Natural killer cell (primary cell): ENCODE measurements at regions not wholly inside any gene's neighbourhood (a gene's known extent, or its start where the extent isn't known, plus 50 kb on each side); places are given as distances from the start of the nearest gene placed in this dataset.

Experiments used
- ATAC-seq, 3 donors: fragments of 150-1000 bp in 2 of 3; fragments of 200-7000 bp in 1 of 3; cut with Tn5 transposase; 1 replicate in 1 of 3; 2 replicates in 2 of 3; pipeline ENCODE4 v1.10.0; 2021; ENCODE audit warnings: mild to moderate bottlenecking in 2 of 3, moderate library complexity in 2 of 3
- DNase-seq, 2 donors: peaks; one replicate each; pipeline versions ENCODE4 v3.0.0 to v3.0.0-alpha.2; 2013 to 2021; ENCODE audit warnings: mixed read lengths in 1 of 2
- H3K27ac ChIP-seq: one replicate; pipeline ENCODE4 v1.5.1; 2013; ENCODE audit warnings: mild to moderate bottlenecking, low read length
- H3K27me3 ChIP-seq: one replicate; pipeline ENCODE4 v1.6.1; 2013; ENCODE audit warnings: low read length; ENCODE audit not compliant: control insufficient read depth, insufficient read depth
- H3K36me3 ChIP-seq: one replicate; pipeline ENCODE4 v1.6.1; 2013; ENCODE audit warnings: low read length; ENCODE audit not compliant: control insufficient read depth, insufficient read depth
- H3K4me1 ChIP-seq: one replicate; pipeline ENCODE4 v1.6.1; 2013; ENCODE audit warnings: low read length; ENCODE audit not compliant: control insufficient read depth, insufficient read depth
- H3K4me3 ChIP-seq: one replicate; pipeline ENCODE4 v1.5.1; 2013; ENCODE audit warnings: low read length
- H3K9me3 ChIP-seq: one replicate; pipeline ENCODE4 v1.6.1; 2013; ENCODE audit warnings: low read length; ENCODE audit not compliant: control insufficient read depth, insufficient read depth
- H3K27ac Mint-ChIP-seq, 2 donors: one replicate each; pipeline ENCODE4 v1.8.0; 2022; ENCODE audit warnings: mild to moderate bottlenecking in 2 of 2, mixed read lengths in 2 of 2, moderate library complexity in 1 of 2
- H3K27me3 Mint-ChIP-seq, 2 donors: one replicate each; pipeline ENCODE4 v1.8.0; 2022; ENCODE audit warnings: low read depth in 2 of 2, mixed read lengths in 2 of 2
- H3K36me3 Mint-ChIP-seq: one replicate; pipeline ENCODE4 v1.8.0; 2022; ENCODE audit warnings: mixed read lengths
- H3K4me1 Mint-ChIP-seq, 2 donors: one replicate each; pipeline ENCODE4 v1.8.0; 2022; ENCODE audit warnings: mixed read lengths in 2 of 2
- H3K4me3 Mint-ChIP-seq: one replicate; pipeline ENCODE4 v1.8.0; 2022; ENCODE audit warnings: mild to moderate bottlenecking, moderate library complexity, mixed read lengths
- H3K9me3 Mint-ChIP-seq, 2 donors: one replicate each; pipeline ENCODE4 v1.8.0; 2022; ENCODE audit warnings: mixed read lengths in 2 of 2
- CTCF ChIP-seq: fragments of 200-600 bp; IDR thresholded peaks from one replicate; pipeline ENCODE4 v1.8.0; 2022; ENCODE audit warnings: antibody characterized with exemption
- WGBS: methylation state at CpG from one replicate; pipeline ENCODE4 v1.1.7; 2013; ENCODE audit warnings: missing lambda C conversion rate; ENCODE audit not compliant: insufficient coverage; 5-methylcytosine and 5-hydroxymethylcytosine counted together
- intact Hi-C: fragments of 100-400 bp; cut with micrococcal nuclease; formaldehyde crosslinking; loops from one replicate; pipeline ENCODE4 v1.14.2; 2022

GRCh38 chr3:34268032-34268709, 469.7 kb downstream of the PDCD6IP start:
- H3K4me1 ChIP-seq, result no peaks in the 10 kb centered on the region
- no peak for TF ChIP-seq CTCF
- no peak overlapping the region for H3K4me3 ChIP-seq
- no peak overlapping the region for H3K27ac ChIP-seq
- Mint-ChIP-seq H3K4me1 (no peaks in the 10 kb centered on the region), H3K36me3 (no peaks in the 10 kb centered on the region), H3K27me3 (peaks cover 5 to 20% of the 10 kb centered on the region in 2 donors), H3K4me3 (no peak overlapping the region), H3K27ac (no peak overlapping the region), H3K9me3 (no peaks in the 10 kb centered on the region)
- DNase-seq (no peak), ATAC-seq (no peak)
- no peaks in the 10 kb centered on the region for H3K9me3 ChIP-seq
- intact Hi-C loops, result no loop called here
- no peaks in the 10 kb centered on the region for H3K36me3 ChIP-seq
- WGBS, result 83% methylated on average over 4 of the region's 4 CpGs
- H3K27me3 ChIP-seq, result no peaks in the 10 kb centered on the region

- H3K27ac Mint-ChIP-seq, result no peak overlapping the region
- intact Hi-C loops, result no loop called here
- Histone ChIP-seq H3K27ac (no peak overlapping the region), H3K4me1 (no peaks in the 10 kb centered on the region), H3K4me3 (no peak overlapping the region), H3K27me3 (no peaks in the 10 kb centered on the region), H3K9me3 (no peaks in the 10 kb centered on the region), H3K36me3 (no peaks in the 10 kb centered on the region)
- H3K4me1 Mint-ChIP-seq, result no peaks in the 10 kb centered on the region
- no CpG with 5 or more reads among the region's 2 CpGs for WGBS
- no peak for DNase-seq
- H3K9me3 Mint-ChIP-seq, result no peaks in the 10 kb centered on the region
- no peak for ATAC-seq
- H3K36me3 Mint-ChIP-seq, result no peaks in the 10 kb centered on the region
- no peak overlapping the region for H3K4me3 Mint-ChIP-seq
- no peak for TF ChIP-seq CTCF
- H3K27me3 Mint-ChIP-seq, result peaks cover 8 to 12% of the 10 kb centered on the region in 2 donors
Measured at GRCh38 chr3:34275811-34276210, 477.4 kb downstream of the PDCD6IP start.

- H3K36me3 ChIP-seq, result no peaks in the 10 kb centered on the region
- Mint-ChIP-seq H3K4me1 (no peaks in the 10 kb centered on the region), H3K9me3 (no peaks in the 10 kb centered on the region), H3K4me3 (no peak overlapping the region), H3K36me3 (no peaks in the 10 kb centered on the region), H3K27me3 (peaks cover 8 to 9% of the 10 kb centered on the region in 2 donors), H3K27ac (no peak overlapping the region)
- no peaks in the 10 kb centered on the region for H3K27me3 ChIP-seq
- TF ChIP-seq CTCF, result no peak
- intact Hi-C loops, result no loop called here
- no peaks in the 10 kb centered on the region for H3K4me1 ChIP-seq
- no peaks in the 10 kb centered on the region for H3K9me3 ChIP-seq
- H3K27ac ChIP-seq, result no peak overlapping the region
- ATAC-seq (no peak), DNase-seq (no peak)
- H3K4me3 ChIP-seq, result no peak overlapping the region
Measured at GRCh38 chr3:34276342-34276741, 477.9 kb downstream of the PDCD6IP start.

GRCh38 chr3:34277110-34277509, 478.7 kb downstream of the PDCD6IP start:
- no peak overlapping the region for H3K27ac ChIP-seq
- no peaks in the 10 kb centered on the region for H3K4me1 ChIP-seq
- H3K4me3 ChIP-seq, result no peak overlapping the region
- TF ChIP-seq CTCF, result no peak
- no peak for ATAC-seq
- no peak overlapping the region for H3K4me3 Mint-ChIP-seq
- H3K27me3 Mint-ChIP-seq, result peaks cover 8 to 9% of the 10 kb centered on the region in 2 donors
- WGBS, result 50% methylated on average over 2 of the region's 2 CpGs
- intact Hi-C loops, result no loop called here
- H3K4me1 Mint-ChIP-seq, result no peaks in the 10 kb centered on the region
- no peak overlapping the region for H3K27ac Mint-ChIP-seq
- no peaks in the 10 kb centered on the region for H3K9me3 Mint-ChIP-seq
- H3K36me3 Mint-ChIP-seq, result no peaks in the 10 kb centered on the region
- no peaks in the 10 kb centered on the region for H3K9me3 ChIP-seq
- H3K27me3 ChIP-seq, result no peaks in the 10 kb centered on the region
- DNase-seq, result no peak
- H3K36me3 ChIP-seq, result no peaks in the 10 kb centered on the region
